H1 (cell line): ENCODE measurements at regions not wholly inside any gene's neighbourhood (a gene's known extent, or its start where the extent isn't known, plus 50 kb on each side); places are given as distances from the start of the nearest gene placed in this dataset.

Experiments used
- RAD21 ChIP-seq, 2 experiments: IDR thresholded peaks in 1 of 2; conservative IDR thresholded peaks in 1 of 2; 2 replicates each; pipeline ENCODE4 v1.6.1; 2011; ENCODE audit warnings: low read depth in 2 of 2, low read length in 2 of 2, improper control_type of control experiment in 1 of 2, inconsistent platforms in 1 of 2, mild to moderate bottlenecking in 1 of 2, moderate library complexity in 1 of 2
- SAP30 ChIP-seq: fragments of 300-600 bp; sonication (generic); IDR thresholded peaks from 2 replicates; pipeline ENCODE4 v1.7.1; 2012; ENCODE audit warnings: low read length, moderate library complexity, mild to moderate bottlenecking, inconsistent platforms; ENCODE audit not compliant: insufficient read depth, insufficient replicate concordance
- TF ChIP-seq, protein P1 (sequence below): IDR thresholded peaks from 2 replicates; pipeline ENCODE4 v1.6.1; 2012; ENCODE audit warnings: inconsistent platforms

DNA sequence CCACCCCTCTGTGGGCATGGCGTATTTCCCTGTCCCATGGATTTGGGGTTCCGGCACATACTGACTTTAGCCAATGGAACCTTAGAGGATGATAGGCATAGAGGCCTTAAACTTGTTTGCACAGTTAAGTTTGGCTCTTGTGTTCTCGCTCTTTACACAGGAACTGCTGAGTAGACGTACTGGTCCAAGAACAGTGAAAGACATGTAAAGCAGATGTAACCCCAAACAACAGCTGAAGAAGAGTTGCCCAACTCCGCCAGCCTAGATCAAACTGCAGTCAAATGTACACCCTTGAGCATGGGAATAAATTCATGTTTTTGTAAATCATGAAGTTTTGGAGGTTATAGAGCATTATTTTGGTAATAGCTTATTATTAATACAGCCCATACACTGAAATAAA is 260.0 kb upstream of the NREP start (continued):
- TF ChIP-seq RAD21 (IDR thresholded peaks at IDR 0.05 in 1 of 2, conservative IDR thresholded peaks at IDR 0.05 in 1 of 2; ENCODE audit: low read depth in 2 of 2, low read length in 2 of 2), result no peak
- no peak for TF ChIP-seq SAP30
- TF ChIP-seq, protein P1, sequence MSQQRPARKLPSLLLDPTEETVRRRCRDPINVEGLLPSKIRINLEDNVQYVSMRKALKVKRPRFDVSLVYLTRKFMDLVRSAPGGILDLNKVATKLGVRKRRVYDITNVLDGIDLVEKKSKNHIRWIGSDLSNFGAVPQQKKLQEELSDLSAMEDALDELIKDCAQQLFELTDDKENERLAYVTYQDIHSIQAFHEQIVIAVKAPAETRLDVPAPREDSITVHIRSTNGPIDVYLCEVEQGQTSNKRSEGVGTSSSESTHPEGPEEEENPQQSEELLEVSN, result no peak
